Cardiac muscle cell (in vitro differentiated cells and primary cell): ENCODE measurements at regions not wholly inside any gene's neighbourhood (a gene's known extent, or its start where the extent isn't known, plus 50 kb on each side); places are given as distances from the start of the nearest gene placed in this dataset.

Experiments
- DNase-seq, 2 donors: peaks; one replicate each; pipeline versions ENCODE4 v3.0.0 to v3.0.0-alpha.2; 2010 to 2017; ENCODE audit warnings: low read depth in 1 of 2, low spot score in 1 of 2
- H3K27ac ChIP-seq: fragments of 200-600 bp; sonication (generic); 2 replicates; pipeline ENCODE4 v1.5.1; 2016
- H3K27me3 ChIP-seq: fragments of 200-600 bp; sonication (generic); 2 replicates; pipeline ENCODE4 v1.6.0; 2016; ENCODE audit warnings: control low read depth
- H3K36me3 ChIP-seq: fragments of 200-600 bp; sonication (generic); 2 replicates; pipeline ENCODE4 v1.5.1; 2016; ENCODE audit warnings: control low read depth
- H3K4me1 ChIP-seq: fragments of 200-600 bp; sonication (generic); 2 replicates; pipeline ENCODE4 v1.8.1; 2017; ENCODE audit warnings: low read depth, mild to moderate bottlenecking, mixed run types
- H3K4me3 ChIP-seq: fragments of 200-600 bp; sonication (generic); 2 replicates; pipeline ENCODE4 v1.5.1; 2016; ENCODE audit warnings: mild to moderate bottlenecking
- H3K9me3 ChIP-seq: fragments of 200-600 bp; sonication (generic); 2 replicates; pipeline ENCODE4 v1.5.1; 2017; ENCODE audit warnings: low read depth, mild to moderate bottlenecking, control low read depth
- CTCF ChIP-seq: IDR thresholded peaks from 2 replicates; pipeline ENCODE4 v1.5.1; 2012; ENCODE audit warnings: low read depth, mild to moderate bottlenecking, low read length

GRCh38 chr13:34070006-34070405, 252.1 kb downstream of the RFC3 start:
- Histone ChIP-seq H3K27me3 (no peaks in the 10 kb centered on the region), H3K4me1 (no peaks in the 10 kb centered on the region), H3K36me3 (no peaks in the 10 kb centered on the region), H3K27ac (no peak overlapping the region), H3K9me3 (no peaks in the 10 kb centered on the region), H3K4me3 (no peak overlapping the region)
- no peak for TF ChIP-seq CTCF
- peak in 1 of 2 donors; percentile 16 for DNase-seq

DNA sequence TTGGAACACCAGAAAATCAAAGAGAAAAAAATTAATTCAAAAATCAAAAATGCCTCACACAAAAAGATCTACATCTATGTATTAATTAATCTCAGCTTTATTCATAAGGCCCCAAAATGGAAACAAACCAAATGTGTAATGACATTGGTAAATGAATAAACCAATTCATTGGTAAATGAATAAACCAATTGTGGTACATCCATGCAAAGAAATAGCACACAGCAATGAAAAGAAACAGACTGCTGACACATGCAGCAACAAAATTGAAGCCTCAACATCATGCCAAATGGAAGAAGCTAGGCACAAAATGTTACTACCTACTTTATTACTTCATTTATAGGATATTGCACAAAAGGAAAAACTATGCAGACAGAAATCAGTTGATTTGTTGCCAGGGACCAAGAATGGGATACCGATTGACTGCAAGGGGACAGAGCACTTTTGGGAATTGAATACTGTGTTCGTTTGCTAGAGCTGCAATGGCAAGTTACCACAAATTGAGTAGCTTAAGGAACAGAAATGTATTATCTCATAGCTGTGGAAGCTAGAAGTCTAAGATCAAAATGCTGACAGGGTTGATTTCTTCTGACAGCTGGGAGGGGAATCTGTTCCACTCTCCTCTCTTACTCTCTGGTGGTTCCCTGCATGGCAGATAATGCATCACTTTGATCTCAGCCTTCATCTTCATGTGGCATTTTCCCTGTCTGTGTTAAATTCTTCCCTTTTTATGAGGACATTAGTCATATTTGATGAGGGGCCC, 252.8 kb downstream of the RFC3 start:
- Histone ChIP-seq H3K4me1 (no peaks in the 10 kb centered on the region), H3K27ac (no peak overlapping the region), H3K9me3 (no peaks in the 10 kb centered on the region), H3K27me3 (no peaks in the 10 kb centered on the region), H3K4me3 (no peak overlapping the region), H3K36me3 (no peaks in the 10 kb centered on the region)
- no peak for DNase-seq
- TF ChIP-seq CTCF = no peak

GRCh38 chr13:34076319-34076718, 258.4 kb downstream of the RFC3 start:
- Histone ChIP-seq H3K4me1 (no peaks in the 10 kb centered on the region), H3K36me3 (no peaks in the 10 kb centered on the region), H3K9me3 (no peaks in the 10 kb centered on the region), H3K27me3 (no peaks in the 10 kb centered on the region), H3K27ac (no peak overlapping the region), H3K4me3 (no peak overlapping the region)
- no peak for DNase-seq
- no peak for TF ChIP-seq CTCF

GRCh38 chr13:34076943-34077703, 259.2 kb downstream of the RFC3 start:
- no peak overlapping the region for H3K27ac ChIP-seq
- H3K36me3 ChIP-seq = no peaks in the 10 kb centered on the region
- H3K4me3 ChIP-seq = no peak overlapping the region
- H3K4me1 ChIP-seq = no peaks in the 10 kb centered on the region
- no peaks in the 10 kb centered on the region for H3K27me3 ChIP-seq
- H3K9me3 ChIP-seq = no peaks in the 10 kb centered on the region
- DNase-seq = peak; percentile 10 to 49
- peak; percentile 62 for TF ChIP-seq CTCF

DNA sequence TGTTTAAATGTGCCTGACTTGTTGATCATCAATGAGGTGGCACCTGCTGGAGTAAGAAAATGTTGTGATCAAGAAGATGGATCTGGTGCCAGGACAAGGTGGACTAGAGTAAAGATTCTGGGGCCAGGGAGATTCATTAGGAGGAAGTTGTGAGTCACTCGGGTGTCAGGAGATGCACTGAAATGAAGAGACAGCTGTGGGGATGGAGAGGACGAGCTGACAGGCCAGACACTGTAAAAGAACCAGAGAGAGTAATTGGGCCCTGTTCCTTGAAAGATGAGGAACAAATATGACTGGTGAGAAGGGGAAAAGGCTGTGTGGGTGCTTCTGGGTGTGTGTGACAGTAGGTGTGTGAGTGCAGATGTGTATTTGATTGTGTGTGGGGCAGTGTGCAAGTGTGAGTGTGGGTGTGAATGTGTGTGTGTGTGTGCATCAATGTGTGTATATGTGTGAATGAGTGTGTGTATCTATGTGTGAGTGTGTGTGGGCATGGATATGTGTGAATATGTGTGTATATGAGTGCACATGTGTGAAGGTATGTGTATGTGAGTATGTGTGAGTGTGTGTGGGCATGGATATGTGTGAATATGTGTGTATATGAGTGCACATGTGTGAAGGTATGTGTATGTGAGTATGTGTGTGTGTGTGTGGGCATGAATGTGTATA, 260.5 kb downstream of the RFC3 start:
- no peaks in the 10 kb centered on the region for H3K9me3 ChIP-seq
- no peaks in the 10 kb centered on the region for H3K4me1 ChIP-seq
- no peak overlapping the region for H3K27ac ChIP-seq
- H3K27me3 ChIP-seq = no peaks in the 10 kb centered on the region
- H3K36me3 ChIP-seq = no peaks in the 10 kb centered on the region
- no peak for DNase-seq
- no peak for TF ChIP-seq CTCF
- no peak overlapping the region for H3K4me3 ChIP-seq
